GM12865 (cell line): ENCODE measurements at regions not wholly inside any gene's neighbourhood (a gene's known extent, or its start where the extent isn't known, plus 50 kb on each side); places are given as distances from the start of the nearest gene placed in this dataset.

Experiments used
- DNase-seq: peaks from one replicate; pipeline ENCODE4 v3.0.0; 2010; ENCODE audit warnings: low read depth
- H3K4me3 ChIP-seq: 2 replicates; pipeline ENCODE4 v1.5.1; 2011; ENCODE audit warnings: mild to moderate bottlenecking, low read depth, low read length, control low read depth
- CTCF ChIP-seq: IDR thresholded peaks from 2 replicates; pipeline ENCODE4 v1.5.1; 2011; ENCODE audit warnings: low read length, control low read depth, low read depth, inconsistent platforms; ENCODE audit not compliant: insufficient read depth; ENCODE audit errors: missing control alignments

GRCh38 chr7:26511866-26512265 is 220.2 kb downstream of the SNX10 start:
- no peak for TF ChIP-seq CTCF
- H3K4me3 ChIP-seq, result no peak overlapping the region
- no peak for DNase-seq

- no peak for TF ChIP-seq CTCF
- H3K4me3 ChIP-seq, result no peak overlapping the region
- DNase-seq, result no peak
Measured at GRCh38 chr7:26512737-26513136, 221.1 kb downstream of the SNX10 start.

- H3K4me3 ChIP-seq, result no peak overlapping the region
- no peak for DNase-seq
- no peak for TF ChIP-seq CTCF
Measured at GRCh38 chr7:26513948-26514347, 222.3 kb downstream of the SNX10 start.

- TF ChIP-seq CTCF, result no peak
- DNase-seq, result no peak
Measured at GRCh38 chr7:26514633-26515032, 223.0 kb downstream of the SNX10 start.

GRCh38 chr7:26515314-26515842 is 223.7 kb downstream of the SNX10 start:
- H3K4me3 ChIP-seq, result no peak overlapping the region
- DNase-seq, result no peak
- no peak for TF ChIP-seq CTCF

More at GRCh38 chr7:26514633-26515032, 223.0 kb downstream of the SNX10 start:
- H3K4me3 ChIP-seq, result no peak overlapping the region

- no peak for DNase-seq
Measured at GRCh38 chr7:26520483-26520882, 228.8 kb downstream of the SNX10 start.

More at GRCh38 chr7:26520483-26520882, 228.8 kb downstream of the SNX10 start:
- H3K4me3 ChIP-seq, result no peak overlapping the region
- TF ChIP-seq CTCF, result no peak
